ENCODE measurements at regions not wholly inside any gene's neighbourhood (a gene's known extent, or its start where the extent isn't known, plus 50 kb on each side); places are given as distances from the start of the nearest gene placed in this dataset.

- DNase-seq (ENCODE audit: low spot score): no peak
- no peak for TF ChIP-seq CTCF (IDR thresholded peaks at IDR 0.05; ENCODE audit: extremely low read depth, missing control alignments)
Observed at GRCh38 chr12:115464661-115465060, 780.7 kb upstream of the TBX3 start.

DNA sequence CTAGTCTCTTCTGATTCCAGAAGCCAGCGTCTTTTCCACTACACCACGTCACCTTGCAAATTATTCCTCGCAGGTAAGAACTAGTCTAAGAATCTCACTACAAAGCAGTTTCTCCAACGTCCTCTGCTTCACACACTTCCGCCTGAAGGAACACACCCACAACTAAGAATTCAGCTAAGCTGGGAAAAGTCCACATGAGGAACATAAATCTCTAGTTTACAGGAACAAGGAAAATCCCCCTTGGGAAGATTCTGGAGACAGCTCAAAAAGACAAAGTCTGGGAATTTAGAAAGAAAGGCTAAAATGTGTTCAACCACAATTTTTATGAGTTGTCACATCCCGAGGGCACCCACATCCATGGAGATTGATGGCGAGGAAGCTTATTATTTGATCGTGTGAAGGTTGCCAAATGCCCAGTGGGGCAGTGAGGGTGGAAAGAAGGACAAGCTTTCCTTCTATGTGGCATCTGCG is 780.2 kb upstream of the TBX3 start:
- no peak for TF ChIP-seq CTCF (IDR thresholded peaks at IDR 0.05; ENCODE audit: extremely low read depth, missing control alignments)
- DNase-seq (ENCODE audit: low spot score): no peak

DNA sequence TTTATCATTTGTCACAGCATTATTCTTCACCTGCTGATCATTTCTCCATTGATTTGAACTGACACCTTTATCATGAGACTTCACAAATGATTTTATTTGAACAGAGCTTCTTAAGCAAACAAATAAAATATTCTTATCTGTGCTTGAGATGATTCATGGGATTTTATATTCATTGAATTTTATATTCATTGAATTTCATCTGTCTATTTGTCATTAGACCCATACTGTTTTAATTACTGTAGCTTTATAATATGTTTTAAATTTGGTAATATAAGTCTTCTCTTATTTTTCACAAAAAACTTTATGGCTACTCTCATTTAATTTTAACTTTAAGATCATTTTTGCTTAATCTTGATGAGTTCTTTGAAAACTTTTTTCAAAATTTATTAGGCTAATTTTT is 777.4 kb upstream of the TBX3 start:
- no peak for DNase-seq (ENCODE audit: low spot score)
- TF ChIP-seq CTCF (IDR thresholded peaks at IDR 0.05; ENCODE audit: extremely low read depth, missing control alignments): no peak

DNA sequence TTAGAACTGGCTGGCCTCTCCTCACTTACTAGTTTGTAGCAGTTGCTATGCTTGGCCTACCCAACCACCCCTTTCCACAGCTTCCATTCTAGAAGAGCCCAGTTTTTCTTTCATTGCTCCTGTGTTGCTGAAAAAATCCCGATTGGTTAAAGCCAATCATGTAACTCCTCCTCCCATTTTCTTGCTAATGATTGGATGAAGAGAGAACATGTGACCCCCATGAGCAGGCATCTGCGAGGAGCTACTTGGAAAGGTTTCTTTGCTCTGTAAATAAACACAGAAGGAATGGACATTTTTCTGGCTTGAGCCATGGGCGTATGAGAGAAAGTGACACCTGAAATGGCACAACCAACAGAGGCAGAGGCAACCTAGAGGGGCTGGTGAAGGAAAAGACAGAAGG is 773.8 kb upstream of the TBX3 start:
- no peak for TF ChIP-seq CTCF (IDR thresholded peaks at IDR 0.05; ENCODE audit: extremely low read depth, missing control alignments)
- DNase-seq (ENCODE audit: low spot score): no peak

DNA sequence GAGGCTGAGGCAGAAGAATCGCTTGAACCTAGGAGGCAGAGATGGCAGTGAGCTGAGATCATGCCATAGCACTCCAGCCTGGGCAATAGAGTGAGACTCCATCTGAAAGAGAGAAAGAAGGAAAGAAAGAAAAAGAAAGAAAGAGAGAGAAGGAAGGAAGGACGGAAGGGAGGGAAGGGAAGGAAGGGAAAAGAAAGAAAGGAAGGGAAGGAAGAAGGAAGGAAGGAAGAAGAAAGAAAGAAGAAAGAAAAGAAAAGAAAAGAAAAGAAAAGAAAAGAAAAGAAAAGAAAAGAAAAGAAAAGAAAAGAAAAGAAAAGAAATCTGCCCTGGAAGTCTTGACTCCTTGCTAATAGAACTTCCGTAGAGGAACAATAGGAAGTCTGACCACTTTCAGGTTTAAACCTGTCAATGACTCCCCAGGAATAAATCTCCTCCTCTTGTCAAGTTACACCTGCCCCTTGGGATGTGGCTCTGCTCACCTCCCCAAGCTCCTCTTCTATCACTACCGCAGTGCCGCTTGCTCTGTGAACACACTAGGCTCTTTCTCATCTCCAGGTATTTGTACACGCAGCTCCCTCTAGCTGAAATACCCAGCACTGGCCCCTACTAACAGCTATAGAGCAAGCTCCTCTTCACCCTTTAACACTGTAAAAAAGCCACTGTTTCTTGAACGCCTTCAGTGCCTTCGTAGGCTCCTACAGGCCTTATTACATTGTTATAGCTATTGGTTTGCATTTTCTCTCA is 773.1 kb upstream of the TBX3 start:
- no peak for DNase-seq (ENCODE audit: low spot score)
- no peak for TF ChIP-seq CTCF (IDR thresholded peaks at IDR 0.05; ENCODE audit: extremely low read depth, missing control alignments)

DNA sequence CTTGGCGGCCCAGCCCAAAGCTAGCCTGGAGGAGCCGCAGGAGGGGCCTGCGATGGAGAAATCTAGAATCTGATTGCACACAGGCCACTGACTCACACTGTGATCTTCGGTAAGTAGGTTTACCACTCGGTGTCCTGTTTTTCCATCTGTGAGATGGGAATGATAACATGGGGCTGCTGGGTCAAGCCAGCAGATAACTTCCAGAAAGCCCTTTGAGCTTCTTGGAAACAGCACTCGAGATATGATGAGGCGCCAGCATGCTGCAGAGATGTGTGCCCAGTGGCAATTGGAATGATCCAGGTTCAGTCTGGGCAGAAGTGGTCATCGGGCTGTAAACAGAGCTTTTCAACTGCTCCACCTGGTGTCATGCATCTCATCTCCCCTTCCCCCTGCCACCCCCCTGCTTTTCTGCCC is 771.3 kb upstream of the TBX3 start:
- DNase-seq (ENCODE audit: low spot score): no peak
- no peak for TF ChIP-seq CTCF (IDR thresholded peaks at IDR 0.05; ENCODE audit: extremely low read depth, missing control alignments)

DNA sequence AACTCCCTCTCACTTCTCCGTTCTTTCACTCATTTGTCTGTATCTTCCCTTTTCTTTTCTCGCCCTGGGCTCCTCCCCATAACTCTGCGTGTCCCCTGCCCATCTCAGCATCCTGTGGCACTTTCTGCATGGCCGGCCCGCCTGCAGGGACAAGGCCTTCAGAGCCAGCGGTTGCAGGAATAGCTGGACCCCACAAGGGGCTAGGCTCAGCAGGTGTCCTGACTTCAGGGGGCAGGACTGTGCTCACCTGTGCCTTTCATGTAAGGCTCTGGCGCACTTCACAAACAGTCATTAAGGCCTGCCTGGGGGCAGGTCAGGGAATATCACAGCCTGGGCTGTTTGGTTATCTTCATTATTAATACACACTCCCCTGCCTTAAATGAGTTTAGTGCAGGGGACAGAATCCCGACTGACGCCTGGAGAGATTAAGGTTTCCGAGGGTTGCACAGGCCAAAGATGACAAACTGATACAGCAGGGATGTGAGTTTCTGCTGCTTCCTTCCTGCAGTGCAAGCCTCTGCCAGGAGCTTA is 768.8 kb upstream of the TBX3 start:
- no peak for DNase-seq (ENCODE audit: low spot score)
- no peak for TF ChIP-seq CTCF (IDR thresholded peaks at IDR 0.05; ENCODE audit: extremely low read depth, missing control alignments)

Measured in GM20000 (cell line).